IMR-90 (cell line): ENCODE measurements at regions not wholly inside any gene's neighbourhood (a gene's known extent, or its start where the extent isn't known, plus 50 kb on each side); places are given as distances from the start of the nearest gene placed in this dataset.

Experiments used
- ATAC-seq: fragments of 200-7000 bp; cut with Tn5 transposase; 2 replicates; pipeline ENCODE4 v1.9.1; 2020; ENCODE audit warnings: low read depth, mild to moderate bottlenecking, moderate library complexity
- BruUV-seq: library from RNA; stranded (reverse); fragments of 400-500 nt; replicated peaks from 2 replicates; lab custom pipeline; 2021; lab: Mats Ljungman, UMichigan
- CTCF ChIA-PET: fragments of 300-600 bp; formaldehyde crosslinking; extraction: SDS; loops from one replicate; lab custom pipeline; 2021; ENCODE audit warnings: antibody characterized with exemption; lab: Yijun Ruan, JAX
- POLR2A ChIA-PET: fragments of 300-600 bp; sonication (Branson Sonifier 250); formaldehyde crosslinking; loops from one replicate; lab custom pipeline; 2022; ENCODE audit warnings: antibody characterized with exemption; ENCODE audit not compliant: unreplicated experiment; lab: Charles Lee
- DNase-seq: peaks from one replicate; pipeline ENCODE4 v3.0.0; 2013
- H2AFZ ChIP-seq: replicated peaks from 2 replicates; pipeline ENCODE3; 2013; ENCODE audit warnings: low read length, mild to moderate bottlenecking; ENCODE audit not compliant: poor library complexity
- H2AK5ac ChIP-seq: 2 replicates; pipeline ENCODE4 v1.6.1; 2013; ENCODE audit warnings: low read depth, low read length, inconsistent platforms
- H2AK9ac ChIP-seq: replicated peaks from 2 replicates; pipeline ENCODE3; 2013; ENCODE audit warnings: mild to moderate bottlenecking, low read depth, low read length, moderate library complexity; ENCODE audit not compliant: poor library complexity
- H2BK120ac ChIP-seq: 2 replicates; pipeline ENCODE4 v1.6.1; 2013; ENCODE audit warnings: low read depth, low read length, inconsistent platforms
- H2BK15ac ChIP-seq: 3 replicates; pipeline ENCODE4 v1.6.1; 2013; ENCODE audit warnings: low read depth, low read length, inconsistent platforms
- H2BK20ac ChIP-seq: 2 replicates; pipeline ENCODE4 v1.6.1; 2013; ENCODE audit warnings: low read depth, mild to moderate bottlenecking, inconsistent platforms, low read length, moderate library complexity
- H2BK5ac ChIP-seq: 2 replicates; pipeline ENCODE4 v1.6.1; 2013; ENCODE audit warnings: mild to moderate bottlenecking, low read depth, low read length, inconsistent platforms; ENCODE audit not compliant: poor library complexity, severe bottlenecking
- H3K14ac ChIP-seq: replicated peaks from 2 replicates; pipeline ENCODE4 v1.6.1; 2013; ENCODE audit warnings: low read depth, low read length, inconsistent platforms
- H3K18ac ChIP-seq: 2 replicates; pipeline ENCODE4 v1.6.1; 2013; ENCODE audit warnings: low read depth, low read length, control low read depth
- H3K23ac ChIP-seq: 2 replicates; pipeline ENCODE4 v1.6.1; 2013; ENCODE audit warnings: low read depth, low read length, inconsistent platforms
- H3K27ac ChIP-seq: 2 replicates; pipeline ENCODE4 v1.5.1; 2013; ENCODE audit warnings: mild to moderate bottlenecking, control low read depth, low read length; ENCODE audit not compliant: insufficient read depth
- H3K27me3 ChIP-seq: 2 replicates; pipeline ENCODE4 v1.6.1; 2013; ENCODE audit warnings: low read length; ENCODE audit not compliant: control insufficient read depth, insufficient read depth
- H3K36me3 ChIP-seq: 2 replicates; pipeline ENCODE4 v1.6.1; 2013; ENCODE audit warnings: low read length, mixed read lengths; ENCODE audit not compliant: control insufficient read depth, insufficient read depth
- H3K4ac ChIP-seq: 2 replicates; pipeline ENCODE4 v1.6.1; 2013; ENCODE audit warnings: low read depth, low read length, inconsistent platforms
- H3K4me1 ChIP-seq: 2 replicates; pipeline ENCODE4 v1.6.1; 2013; ENCODE audit warnings: low read length, mixed read lengths; ENCODE audit not compliant: control insufficient read depth, insufficient read depth
- H3K4me2 ChIP-seq: 2 replicates; pipeline ENCODE4 v1.6.1; 2013; ENCODE audit warnings: low read depth, mild to moderate bottlenecking, control low read depth, low read length, moderate library complexity
- H3K4me3 ChIP-seq: 2 replicates; pipeline ENCODE4 v1.5.1; 2013; ENCODE audit warnings: low read depth, mild to moderate bottlenecking, control low read depth, low read length, moderate library complexity; ENCODE audit not compliant: insufficient read depth
- H3K56ac ChIP-seq: 2 replicates; pipeline ENCODE4 v1.6.1; 2013; ENCODE audit warnings: low read length, inconsistent platforms; ENCODE audit not compliant: insufficient read depth; ENCODE audit errors: extremely low read depth
- H3K79me1 ChIP-seq, 2 experiments: 2 replicates each; pipeline ENCODE4 v1.6.1; 2013; ENCODE audit warnings: low read length in 2 of 2, inconsistent platforms in 1 of 2, low read depth in 1 of 2
- H3K9ac ChIP-seq: 2 replicates; pipeline ENCODE4 v1.6.1; 2013; ENCODE audit warnings: low read depth, low read length, control low read depth
- H3K9me1 ChIP-seq: 2 replicates; pipeline ENCODE4 v1.6.1; 2013; ENCODE audit warnings: low read length, inconsistent platforms; ENCODE audit not compliant: insufficient read depth
- H3K9me3 ChIP-seq: 2 replicates; pipeline ENCODE4 v1.6.1; 2013; ENCODE audit warnings: low read length; ENCODE audit not compliant: control insufficient read depth, insufficient read depth
- H4K20me1 ChIP-seq: 2 replicates; pipeline ENCODE4 v1.6.1; 2013; ENCODE audit warnings: low read length, inconsistent platforms; ENCODE audit not compliant: insufficient read depth
- H4K5ac ChIP-seq: 2 replicates; pipeline ENCODE4 v1.6.1; 2013; ENCODE audit warnings: mild to moderate bottlenecking, low read depth, low read length, control low read depth
- H4K8ac ChIP-seq, 2 experiments: 2 replicates each; pipeline ENCODE4 v1.6.1; 2013; ENCODE audit warnings: low read depth in 2 of 2, low read length in 2 of 2, control low read depth in 1 of 2, inconsistent platforms in 1 of 2
- H4K91ac ChIP-seq: 2 replicates; pipeline ENCODE4 v1.6.1; 2013; ENCODE audit warnings: low read depth, low read length, inconsistent platforms; ENCODE audit not compliant: insufficient read depth
- BHLHE40 ChIP-seq: fragments of 150-350 bp; IDR thresholded peaks from 2 replicates; pipeline ENCODE4 v1.6.1; 2016; ENCODE audit warnings: mild to moderate bottlenecking, low read depth, low read length
- CEBPB ChIP-seq: IDR thresholded peaks from 2 replicates; pipeline ENCODE4 v1.6.1; 2012; ENCODE audit warnings: low read depth, low read length, improper control_type of control experiment
- CHD1 ChIP-seq: IDR thresholded peaks from 2 replicates; pipeline ENCODE4 v1.6.1; 2012; ENCODE audit warnings: low read depth, low read length, improper control_type of control experiment
- CTCF ChIP-seq: conservative IDR thresholded peaks from 2 replicates; pipeline ENCODE4 v1.5.1; 2012; ENCODE audit warnings: mild to moderate bottlenecking, low read depth, low read length, improper control_type of control experiment
- ELK1 ChIP-seq: fragments of 150-350 bp; IDR thresholded peaks from 2 replicates; pipeline ENCODE4 v1.6.1; 2016; ENCODE audit warnings: low read depth, mild to moderate bottlenecking, low read length, moderate library complexity, borderline replicate concordance
- FOS ChIP-seq: fragments of 150-350 bp; IDR thresholded peaks from 2 replicates; pipeline ENCODE4 v1.6.1; 2016; ENCODE audit warnings: low read depth, low read length
- MAFK ChIP-seq: IDR thresholded peaks from 2 replicates; pipeline ENCODE4 v1.6.1; 2012; ENCODE audit warnings: low read depth, low read length, improper control_type of control experiment
- MAZ ChIP-seq: IDR thresholded peaks from 2 replicates; pipeline ENCODE4 v1.6.1; 2012; ENCODE audit warnings: low read depth, mild to moderate bottlenecking, low read length, improper control_type of control experiment, moderate library complexity, borderline replicate concordance
- MXI1 ChIP-seq: IDR thresholded peaks from 2 replicates; pipeline ENCODE4 v1.6.1; 2012; ENCODE audit warnings: low read depth, mild to moderate bottlenecking, low read length, moderate library complexity, borderline replicate concordance
- NFE2L2 ChIP-seq: fragments of 150-350 bp; IDR thresholded peaks from 2 replicates; pipeline ENCODE4 v1.6.1; 2016; ENCODE audit warnings: low read depth, mild to moderate bottlenecking, low read length
- POLR2A ChIP-seq: IDR thresholded peaks from 2 replicates; pipeline ENCODE4 v1.6.1; 2012; ENCODE audit warnings: mild to moderate bottlenecking, low read depth, low read length
- RAD21 ChIP-seq: IDR thresholded peaks from 2 replicates; pipeline ENCODE4 v1.6.1; 2012; ENCODE audit warnings: low read length, improper control_type of control experiment
- RCOR1 ChIP-seq: IDR thresholded peaks from 2 replicates; pipeline ENCODE4 v1.6.1; 2012; ENCODE audit warnings: mild to moderate bottlenecking, low read length, improper control_type of control experiment; ENCODE audit not compliant: insufficient replicate concordance
- RFX5 ChIP-seq: IDR thresholded peaks from 2 replicates; pipeline ENCODE4 v1.8.0; 2012; ENCODE audit warnings: low read depth, mild to moderate bottlenecking, low read length, moderate library complexity
- SMC3 ChIP-seq: fragments of 150-350 bp; IDR thresholded peaks from 2 replicates; pipeline ENCODE4 v1.6.1; 2016; ENCODE audit warnings: low read depth, mild to moderate bottlenecking, antibody characterized with exemption, low read length, moderate library complexity
- USF2 ChIP-seq: fragments of 150-350 bp; IDR thresholded peaks from 2 replicates; pipeline ENCODE4 v1.6.1; 2017; ENCODE audit warnings: mild to moderate bottlenecking, antibody characterized with exemption, low read length, low read depth
- WGBS, 2 experiments: methylation state at CpG; one replicate each; pipeline versions ENCODE4 v1.1.5 to v1.1.7; 2013; ENCODE audit warnings: missing lambda C conversion rate in 2 of 2; ENCODE audit not compliant: insufficient read length in 1 of 2; ENCODE audit errors: extremely low coverage in 2 of 2; 5-methylcytosine and 5-hydroxymethylcytosine counted together
- dilution Hi-C: fragments of 300-500 bp; cut with HindIII; formaldehyde crosslinking; loops from one replicate; pipeline ENCODE4 v1.14.3; 2018; ENCODE audit warnings: low sequenced_read_pairs; ENCODE audit not compliant: unreplicated experiment
- in situ Hi-C: fragments of 300-500 bp; cut with MboI; formaldehyde crosslinking; loops from 3 replicates; pipeline ENCODE4 v1.14.3; 2019; ENCODE audit warnings: low sequenced_read_pairs, inconsistent platforms, mixed read lengths
- intact Hi-C: fragments of 100-400 bp; cut with micrococcal nuclease; formaldehyde crosslinking; loops from 2 replicates; pipeline ENCODE4 v1.10.0; 2022

GRCh38 chr6:15716889-15717288 is 54.1 kb upstream of the DTNBP1 start:
- Histone ChIP-seq H2AK9ac (no peak overlapping the region), H2BK20ac (no peak overlapping the region), H3K4me2 (no peak overlapping the region), H3K27me3 (peaks cover 16% of the 10 kb centered on the region), H2BK5ac (no peak overlapping the region), H3K4me3 (no peak overlapping the region), H3K4ac (no peak overlapping the region), H3K14ac (no peak overlapping the region), H3K27ac (no peak overlapping the region), H3K79me1 (no peaks in the 10 kb centered on the region), H3K36me3 (no peaks in the 10 kb centered on the region), H3K9me3 (no peaks in the 10 kb centered on the region), H2BK120ac (no peak overlapping the region), H4K5ac (no peak overlapping the region), H3K23ac (no peak overlapping the region), H2AFZ (no peak overlapping the region), H4K8ac (no peak overlapping the region), H4K20me1 (no peaks in the 10 kb centered on the region), H3K4me1 (no peaks in the 10 kb centered on the region), H4K91ac (no peak overlapping the region), H3K9ac (no peak overlapping the region), H2BK15ac (no peak overlapping the region), H2AK5ac (no peak overlapping the region), H3K56ac (no peak overlapping the region), H3K9me1 (no peaks in the 10 kb centered on the region), H3K18ac (no peak overlapping the region)
- DNase-seq, result no peak
- BruUV-seq, result no TSS peak
- CTCF ChIA-PET, result interaction anchor here (0.7 kb wide), 1 partner anchor 25 kb away, joined by 3 read pairs; no protein-coding TSS in a partner anchor
- no peak for ATAC-seq
- intact Hi-C loops (loop anchor here (1.0 kb wide), 1 partner anchor 48 kb away; no protein-coding TSS in a partner anchor), in situ Hi-C loops (no loop called here), dilution Hi-C loops (no loop called here)
- TF ChIP-seq MAZ, result no peak
- TF ChIP-seq CEBPB, result no peak
- no peak for TF ChIP-seq CTCF
- no peak for TF ChIP-seq RCOR1
- TF ChIP-seq MXI1, result no peak
- TF ChIP-seq RFX5, result no peak
- no peak for TF ChIP-seq FOS
- TF ChIP-seq POLR2A, result no peak
- no peak for TF ChIP-seq CHD1
- no peak for TF ChIP-seq ELK1
- no peak for TF ChIP-seq USF2
- no peak for TF ChIP-seq NFE2L2
- no peak for TF ChIP-seq MAFK
- TF ChIP-seq BHLHE40, result no peak
- TF ChIP-seq RAD21, result no peak
- no peak for TF ChIP-seq SMC3
- no CpG with 5 or more reads among the region's 2 CpGs for WGBS, 2 experiments
- POLR2A ChIA-PET, result no interaction called here
